ENCODE measurements at regions not wholly inside any gene's neighbourhood (a gene's known extent, or its start where the extent isn't known, plus 50 kb on each side); places are given as distances from the start of the nearest gene placed in this dataset.

DNA sequence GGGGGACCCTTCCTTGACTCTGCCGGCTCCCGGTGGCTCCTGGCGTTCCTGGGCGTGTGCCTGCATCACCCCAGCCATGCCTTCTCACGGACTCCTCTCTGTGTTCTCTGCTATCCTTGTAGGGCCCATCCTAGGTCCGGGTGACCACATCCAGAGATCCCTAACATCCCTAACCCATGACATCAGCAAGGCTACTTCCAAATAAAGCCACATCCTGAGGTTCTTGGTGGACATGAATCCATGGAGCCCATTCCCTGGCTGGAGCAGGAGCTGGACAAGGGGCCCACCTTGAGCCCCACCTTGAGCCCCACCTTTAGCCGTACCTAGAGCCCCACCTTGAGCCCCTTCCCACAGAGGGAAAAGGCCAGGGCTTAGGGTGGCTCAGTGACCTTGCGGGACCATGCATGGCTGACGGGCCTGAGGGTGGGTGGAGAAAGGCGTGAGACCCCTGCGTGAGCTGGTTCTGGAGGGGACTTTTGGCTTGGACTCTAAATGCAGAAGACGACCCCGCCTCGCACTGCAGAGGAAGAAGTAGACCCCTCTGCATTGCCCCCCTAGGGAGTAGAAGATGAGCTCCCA is 58.5 kb upstream of the INPP5A start:
- TF ChIP-seq, protein P1, sequence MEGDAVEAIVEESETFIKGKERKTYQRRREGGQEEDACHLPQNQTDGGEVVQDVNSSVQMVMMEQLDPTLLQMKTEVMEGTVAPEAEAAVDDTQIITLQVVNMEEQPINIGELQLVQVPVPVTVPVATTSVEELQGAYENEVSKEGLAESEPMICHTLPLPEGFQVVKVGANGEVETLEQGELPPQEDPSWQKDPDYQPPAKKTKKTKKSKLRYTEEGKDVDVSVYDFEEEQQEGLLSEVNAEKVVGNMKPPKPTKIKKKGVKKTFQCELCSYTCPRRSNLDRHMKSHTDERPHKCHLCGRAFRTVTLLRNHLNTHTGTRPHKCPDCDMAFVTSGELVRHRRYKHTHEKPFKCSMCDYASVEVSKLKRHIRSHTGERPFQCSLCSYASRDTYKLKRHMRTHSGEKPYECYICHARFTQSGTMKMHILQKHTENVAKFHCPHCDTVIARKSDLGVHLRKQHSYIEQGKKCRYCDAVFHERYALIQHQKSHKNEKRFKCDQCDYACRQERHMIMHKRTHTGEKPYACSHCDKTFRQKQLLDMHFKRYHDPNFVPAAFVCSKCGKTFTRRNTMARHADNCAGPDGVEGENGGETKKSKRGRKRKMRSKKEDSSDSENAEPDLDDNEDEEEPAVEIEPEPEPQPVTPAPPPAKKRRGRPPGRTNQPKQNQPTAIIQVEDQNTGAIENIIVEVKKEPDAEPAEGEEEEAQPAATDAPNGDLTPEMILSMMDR (IDR thresholded peaks at IDR 0.05): no peak
- TF ChIP-seq POLR2A (IDR thresholded peaks at IDR 0.05): no peak
